K562 (cell line): ENCODE measurements at regions not wholly inside any gene's neighbourhood (a gene's known extent, or its start where the extent isn't known, plus 50 kb on each side); places are given as distances from the start of the nearest gene placed in this dataset.

Experiments used
- DPF2 ChIP-seq: fragments of 450-650 bp; IDR thresholded peaks from 2 replicates; pipeline ENCODE4 v1.6.1; 2016
- PRMT5 ChIP-seq: sonication (generic); formaldehyde crosslinking; IDR thresholded peaks from 2 replicates; pipeline ENCODE4 v1.5.0; 2020; ENCODE audit warnings: missing genetic modification reagents
- PYGO2 ChIP-seq: fragments of 450-650 bp; IDR thresholded peaks from 2 replicates; pipeline ENCODE4 v1.6.1; 2016; ENCODE audit warnings: mild to moderate bottlenecking, missing genetic modification characterization, moderate library complexity, missing compliant biosample characterization
- REST ChIP-seq, 2 experiments: fragments of 450-650 bp; formaldehyde crosslinking in 1 of 2; IDR thresholded peaks; 2 replicates each; pipeline versions ENCODE4 v1.4.0 to v1.6.1; 2014 to 2020; ENCODE audit warnings: mild to moderate bottlenecking in 2 of 2, borderline replicate concordance in 1 of 2, low read depth in 1 of 2
- TSHZ1 ChIP-seq: fragments of 250-450 bp; sonication (Bioruptor Pico); IDR thresholded peaks from 2 replicates; pipeline ENCODE4 v1.4.0; 2020; ENCODE audit warnings: mild to moderate bottlenecking, moderate library complexity
- ZNF133 ChIP-seq: fragments of 250-450 bp; sonication (Bioruptor Pico); IDR thresholded peaks from 2 replicates; pipeline ENCODE4 v1.4.0; 2020; ENCODE audit warnings: mild to moderate bottlenecking
- ZNF24 ChIP-seq: fragments of 450-650 bp; IDR thresholded peaks from 2 replicates; pipeline ENCODE4 v1.6.1; 2016
- TF ChIP-seq, protein P1 (sequence below): sonication (generic); formaldehyde crosslinking; IDR thresholded peaks from 2 replicates; pipeline ENCODE4 v1.8.1; 2023; ENCODE audit warnings: mild to moderate bottlenecking, missing genetic modification reagents
- TF ChIP-seq, protein P2 (sequence below): fragments of 250-450 bp; sonication (Bioruptor Pico); IDR thresholded peaks from 2 replicates; pipeline ENCODE4 v1.4.0; 2020

DNA sequence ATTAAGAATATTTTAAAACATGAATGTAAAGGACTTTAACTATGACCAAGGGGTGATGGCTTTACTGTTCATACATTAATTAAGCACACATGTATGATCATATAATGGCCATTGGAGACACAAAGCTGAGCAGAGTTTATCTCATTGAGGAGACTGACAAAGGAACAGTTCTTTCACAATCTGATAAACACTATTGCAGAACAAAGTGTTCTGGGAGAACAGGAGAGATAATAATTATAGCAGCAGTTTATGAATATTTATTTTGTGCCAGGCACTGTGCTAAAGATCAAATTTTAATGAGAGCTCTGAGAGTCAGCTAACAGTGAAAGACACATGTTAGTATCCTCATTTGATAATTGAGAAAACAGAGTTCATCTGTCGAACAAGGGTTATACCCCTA is 242.4 kb upstream of the NR3C2 start (continued):
- TF ChIP-seq REST (IDR thresholded peaks at IDR 0.05; ENCODE audit: borderline replicate concordance) (no peak), REST (CRISPR knock-in tag; IDR thresholded peaks at IDR 0.05; ENCODE audit: low read depth) (no peak), DPF2 (no peak), PYGO2 (tag) (no peak), ZNF133 (CRISPR knock-in tag) (no peak), ZNF24 (no peak), TSHZ1 (CRISPR knock-in tag) (no peak), PRMT5 (CRISPR knock-in tag) (no peak)
- TF ChIP-seq, protein P1, sequence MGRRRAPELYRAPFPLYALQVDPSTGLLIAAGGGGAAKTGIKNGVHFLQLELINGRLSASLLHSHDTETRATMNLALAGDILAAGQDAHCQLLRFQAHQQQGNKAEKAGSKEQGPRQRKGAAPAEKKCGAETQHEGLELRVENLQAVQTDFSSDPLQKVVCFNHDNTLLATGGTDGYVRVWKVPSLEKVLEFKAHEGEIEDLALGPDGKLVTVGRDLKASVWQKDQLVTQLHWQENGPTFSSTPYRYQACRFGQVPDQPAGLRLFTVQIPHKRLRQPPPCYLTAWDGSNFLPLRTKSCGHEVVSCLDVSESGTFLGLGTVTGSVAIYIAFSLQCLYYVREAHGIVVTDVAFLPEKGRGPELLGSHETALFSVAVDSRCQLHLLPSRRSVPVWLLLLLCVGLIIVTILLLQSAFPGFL (CRISPR knock-in tag), result no peak
- TF ChIP-seq, protein P2, sequence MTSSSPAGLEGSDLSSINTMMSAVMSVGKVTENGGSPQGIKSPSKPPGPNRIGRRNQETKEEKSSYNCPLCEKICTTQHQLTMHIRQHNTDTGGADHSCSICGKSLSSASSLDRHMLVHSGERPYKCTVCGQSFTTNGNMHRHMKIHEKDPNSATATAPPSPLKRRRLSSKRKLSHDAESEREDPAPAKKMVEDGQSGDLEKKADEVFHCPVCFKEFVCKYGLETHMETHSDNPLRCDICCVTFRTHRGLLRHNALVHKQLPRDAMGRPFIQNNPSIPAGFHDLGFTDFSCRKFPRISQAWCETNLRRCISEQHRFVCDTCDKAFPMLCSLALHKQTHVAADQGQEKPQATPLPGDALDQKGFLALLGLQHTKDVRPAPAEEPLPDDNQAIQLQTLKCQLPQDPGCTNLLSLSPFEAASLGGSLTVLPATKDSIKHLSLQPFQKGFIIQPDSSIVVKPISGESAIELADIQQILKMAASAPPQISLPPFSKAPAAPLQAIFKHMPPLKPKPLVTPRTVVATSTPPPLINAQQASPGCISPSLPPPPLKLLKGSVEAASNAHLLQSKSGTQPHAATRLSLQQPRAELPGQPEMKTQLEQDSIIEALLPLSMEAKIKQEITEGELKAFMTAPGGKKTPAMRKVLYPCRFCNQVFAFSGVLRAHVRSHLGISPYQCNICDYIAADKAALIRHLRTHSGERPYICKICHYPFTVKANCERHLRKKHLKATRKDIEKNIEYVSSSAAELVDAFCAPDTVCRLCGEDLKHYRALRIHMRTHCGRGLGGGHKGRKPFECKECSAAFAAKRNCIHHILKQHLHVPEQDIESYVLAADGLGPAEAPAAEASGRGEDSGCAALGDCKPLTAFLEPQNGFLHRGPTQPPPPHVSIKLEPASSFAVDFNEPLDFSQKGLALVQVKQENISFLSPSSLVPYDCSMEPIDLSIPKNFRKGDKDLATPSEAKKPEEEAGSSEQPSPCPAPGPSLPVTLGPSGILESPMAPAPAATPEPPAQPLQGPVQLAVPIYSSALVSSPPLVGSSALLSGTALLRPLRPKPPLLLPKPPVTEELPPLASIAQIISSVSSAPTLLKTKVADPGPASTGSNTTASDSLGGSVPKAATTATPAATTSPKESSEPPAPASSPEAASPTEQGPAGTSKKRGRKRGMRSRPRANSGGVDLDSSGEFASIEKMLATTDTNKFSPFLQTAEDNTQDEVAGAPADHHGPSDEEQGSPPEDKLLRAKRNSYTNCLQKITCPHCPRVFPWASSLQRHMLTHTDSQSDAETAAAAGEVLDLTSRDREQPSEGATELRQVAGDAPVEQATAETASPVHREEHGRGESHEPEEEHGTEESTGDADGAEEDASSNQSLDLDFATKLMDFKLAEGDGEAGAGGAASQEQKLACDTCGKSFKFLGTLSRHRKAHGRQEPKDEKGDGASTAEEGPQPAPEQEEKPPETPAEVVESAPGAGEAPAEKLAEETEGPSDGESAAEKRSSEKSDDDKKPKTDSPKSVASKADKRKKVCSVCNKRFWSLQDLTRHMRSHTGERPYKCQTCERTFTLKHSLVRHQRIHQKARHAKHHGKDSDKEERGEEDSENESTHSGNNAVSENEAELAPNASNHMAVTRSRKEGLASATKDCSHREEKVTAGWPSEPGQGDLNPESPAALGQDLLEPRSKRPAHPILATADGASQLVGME, result no peak
